GM18868 (cell line): ENCODE measurements at regions not wholly inside any gene's neighbourhood (a gene's known extent, or its start where the extent isn't known, plus 50 kb on each side); places are given as distances from the start of the nearest gene placed in this dataset.

Experiments
- ATAC-seq: cut with Tn5 transposase; IDR thresholded peaks from one replicate; pipeline ENCODE4 v1.9.1; 2021; ENCODE audit warnings: mild to moderate bottlenecking, moderate library complexity; ENCODE audit not compliant: unreplicated experiment

DNA sequence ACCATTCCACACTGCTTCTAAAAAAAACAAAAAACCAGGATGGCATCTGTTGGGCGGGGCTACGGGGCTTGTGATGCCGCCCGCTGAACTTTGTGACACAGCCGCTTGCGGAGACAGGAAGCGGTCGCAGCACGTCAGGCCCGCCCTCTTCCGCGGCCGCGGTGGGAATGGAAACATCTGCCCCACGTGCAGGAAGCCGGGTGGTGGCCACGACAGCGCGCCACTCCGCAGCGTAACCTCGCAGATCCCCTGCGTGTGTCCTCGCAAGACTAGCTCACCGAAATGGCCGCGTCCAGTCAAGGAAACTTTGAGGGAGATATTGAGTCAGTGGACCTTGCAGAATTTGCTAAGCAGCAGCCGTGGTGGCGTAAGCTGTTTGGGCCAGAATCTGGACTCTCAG is 168.5 kb downstream of the SUCLG1 start:
- ATAC-seq = no peak

DNA sequence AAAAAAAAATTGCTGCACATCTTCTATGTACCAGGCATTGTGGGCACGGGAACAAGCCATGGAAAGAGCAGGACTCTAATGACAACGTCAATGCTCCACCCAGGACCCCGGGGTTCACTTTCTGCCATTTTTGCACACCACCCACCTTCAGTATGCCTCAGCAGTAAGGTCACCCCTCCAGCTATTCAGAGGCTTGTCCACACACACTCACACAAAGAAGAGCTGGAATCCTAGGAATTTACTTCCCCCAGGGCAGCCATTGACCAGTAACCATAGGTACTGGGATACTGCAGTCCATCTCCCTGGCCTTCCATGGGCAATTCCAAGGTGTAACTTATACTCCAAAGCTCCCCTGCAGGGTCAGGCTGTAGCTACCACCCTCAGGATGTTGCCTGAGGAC is 170.8 kb downstream of the SUCLG1 start:
- ATAC-seq = no peak

DNA sequence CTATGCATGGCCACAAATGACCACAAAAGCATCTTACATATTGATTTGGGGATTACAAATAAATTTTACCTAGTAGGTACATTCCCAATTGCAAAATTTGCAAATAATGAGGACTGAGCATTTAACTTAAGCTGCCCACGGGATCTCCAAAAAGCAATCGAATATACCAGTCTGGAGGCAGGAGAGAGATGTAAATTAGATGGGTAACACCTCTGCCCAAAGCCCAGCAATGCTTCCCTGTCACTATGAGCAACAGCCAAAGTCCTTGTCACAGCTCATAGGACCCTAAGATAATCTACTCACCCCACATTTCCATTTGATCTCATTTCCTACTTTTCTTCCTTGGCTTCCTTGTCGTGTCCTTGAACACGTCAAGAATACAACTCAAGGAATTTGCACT is 172.2 kb downstream of the SUCLG1 start:
- ATAC-seq = no peak

DNA sequence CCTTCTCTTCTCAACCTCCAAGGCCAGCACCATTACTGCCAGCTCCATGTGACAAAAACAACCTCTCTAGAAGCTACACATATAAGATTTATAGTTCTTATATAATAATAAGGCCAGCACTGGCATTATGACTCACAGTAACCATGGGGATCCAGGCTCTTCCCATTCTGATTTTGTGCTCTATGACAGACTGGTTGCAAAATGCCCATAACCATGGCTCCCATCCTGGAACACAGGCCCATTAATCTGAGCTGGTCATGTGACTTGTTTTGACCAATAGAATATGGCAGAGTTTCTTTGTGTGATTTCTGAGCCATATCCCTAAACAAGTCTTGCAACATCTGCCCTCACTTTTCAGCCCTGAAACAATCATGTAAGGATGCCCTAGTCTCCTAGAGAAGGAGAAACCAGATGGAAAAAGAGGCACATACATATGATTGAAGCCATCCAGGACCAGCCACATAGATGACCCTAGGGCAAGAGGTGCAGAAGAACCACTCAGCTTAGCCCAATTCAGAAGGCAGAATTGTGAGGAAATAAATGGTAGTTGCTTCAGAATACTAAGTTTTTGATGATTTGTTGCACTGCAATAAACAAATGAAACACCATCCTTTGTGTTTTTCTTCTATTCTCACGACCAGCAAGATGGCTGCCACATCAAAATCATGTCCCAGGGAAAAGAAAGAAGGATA is 173.9 kb downstream of the SUCLG1 start:
- no peak for ATAC-seq

DNA sequence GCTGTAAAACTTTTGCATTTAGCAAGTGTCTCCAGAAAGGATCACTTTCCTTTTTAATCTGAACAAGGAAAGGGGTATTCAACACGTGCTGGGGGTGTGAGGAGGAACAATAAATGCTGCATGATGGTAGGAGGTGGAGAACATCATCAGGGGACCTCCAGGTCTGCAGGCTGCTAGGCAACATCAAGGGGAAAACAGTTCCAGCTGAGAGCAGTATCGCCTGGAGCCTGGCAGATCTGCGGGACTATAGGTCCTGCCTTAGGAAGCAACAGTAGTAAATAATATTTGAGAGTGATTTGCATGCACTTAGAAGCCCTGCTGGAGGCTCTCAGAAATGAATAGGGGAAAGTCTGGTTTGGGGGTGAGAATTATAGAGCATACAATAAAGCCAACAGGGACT is 175.6 kb downstream of the SUCLG1 start:
- no peak for ATAC-seq

DNA sequence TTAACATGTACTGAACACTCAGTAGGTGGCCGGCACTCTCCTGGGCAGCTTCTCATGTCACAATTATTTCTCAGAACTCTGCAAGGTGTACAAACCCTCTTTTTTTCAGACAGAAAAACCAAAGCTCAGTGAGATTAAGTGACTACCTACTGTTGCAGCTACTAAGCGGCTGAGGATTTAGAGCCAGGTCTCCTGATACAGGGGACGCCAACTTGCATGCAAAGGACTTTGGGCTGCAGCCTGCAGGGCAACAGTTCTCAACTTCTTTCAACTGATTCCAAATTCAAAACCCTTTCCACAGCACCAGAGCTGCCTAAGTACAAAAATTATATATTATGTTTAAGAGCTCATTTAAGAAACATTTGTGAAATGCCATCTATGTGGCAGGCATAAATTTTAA is 177.6 kb downstream of the SUCLG1 start:
- ATAC-seq = no peak

DNA sequence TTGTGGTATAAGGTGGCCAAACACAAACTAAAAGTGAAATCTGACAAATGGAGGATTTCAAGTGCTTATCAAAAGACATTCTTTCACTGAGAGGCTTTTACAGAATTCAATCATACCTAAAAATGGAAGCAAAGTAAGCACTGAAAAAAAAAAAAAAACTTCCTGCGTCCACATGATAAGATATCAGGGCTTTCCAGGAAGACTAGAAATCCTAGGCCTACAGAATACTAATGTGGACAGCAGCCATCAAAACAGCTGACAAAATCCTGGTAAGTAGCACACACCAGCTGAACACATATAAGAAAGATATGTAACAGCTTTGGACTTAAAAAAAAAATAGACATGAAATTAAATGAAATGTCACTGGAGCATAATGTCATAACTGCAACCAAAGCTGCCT is 178.2 kb downstream of the SUCLG1 start:
- no peak for ATAC-seq

DNA sequence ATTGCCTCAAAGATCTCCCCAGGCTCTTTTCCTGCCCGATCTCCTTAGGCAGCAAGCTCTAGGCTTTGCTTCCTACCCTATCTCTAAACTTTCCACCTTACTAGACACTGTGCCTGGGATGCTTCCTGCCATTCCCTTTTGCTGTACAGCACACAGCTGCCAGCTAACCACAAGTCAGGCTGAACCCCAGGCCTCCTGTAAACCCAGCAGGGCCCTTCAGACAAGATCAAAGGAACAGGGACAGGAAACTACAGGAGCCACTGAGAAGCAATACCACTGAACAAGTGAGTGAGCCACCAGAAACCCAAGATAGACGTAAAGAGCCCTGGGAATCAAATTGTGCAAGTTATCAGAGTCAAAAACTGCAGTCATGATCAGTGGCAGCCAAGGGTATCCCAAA is 180.7 kb downstream of the SUCLG1 start:
- ATAC-seq = no peak

DNA sequence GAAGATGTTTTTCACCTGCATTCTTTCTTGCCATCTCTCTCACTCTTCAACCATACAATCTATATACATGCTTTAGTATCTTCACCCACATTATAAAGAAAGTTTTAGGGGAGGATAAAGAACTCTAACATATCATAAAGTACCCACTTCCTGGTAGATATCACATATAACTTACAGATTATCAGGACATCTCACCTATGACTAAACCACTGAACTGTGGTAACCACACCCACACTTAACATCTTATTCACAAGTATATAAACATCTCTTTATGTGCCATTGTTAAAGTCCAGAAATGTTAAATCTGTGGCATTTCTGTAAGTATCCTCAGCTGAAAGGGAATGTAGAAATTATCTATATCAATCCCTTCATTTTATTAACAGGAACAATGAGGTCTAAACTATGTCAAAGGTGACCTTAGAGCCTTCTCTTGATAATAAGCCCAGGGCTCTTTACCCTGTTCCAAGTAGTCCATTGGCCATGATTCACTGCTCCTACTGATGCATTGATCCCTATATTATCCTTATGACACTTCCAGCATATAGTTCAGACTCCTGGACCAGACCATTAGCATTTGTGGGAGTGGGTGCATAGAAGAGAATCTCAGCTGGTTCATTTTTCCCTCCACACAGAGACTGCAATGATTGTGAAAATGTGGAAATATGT is 182.4 kb downstream of the SUCLG1 start:
- no peak for ATAC-seq

DNA sequence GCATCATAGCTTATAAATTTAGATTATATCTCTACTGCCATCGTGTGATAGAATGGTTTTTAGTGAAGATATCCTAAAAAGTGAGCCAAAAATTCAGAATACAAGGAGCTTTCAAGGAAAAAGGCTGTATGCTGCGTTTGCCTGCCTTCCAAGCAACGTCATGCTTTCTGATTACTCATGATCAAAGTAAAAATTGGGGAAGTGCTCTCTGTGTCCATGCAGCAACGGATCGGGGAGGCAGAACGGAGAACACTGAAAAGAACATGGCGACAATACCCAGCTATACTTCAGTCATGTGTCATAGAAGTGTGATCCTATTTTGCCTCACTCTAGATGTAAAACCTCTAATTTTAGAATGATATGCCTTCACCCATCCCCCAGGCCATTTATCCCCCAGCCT is 185.7 kb downstream of the SUCLG1 start:
- ATAC-seq = no peak

DNA sequence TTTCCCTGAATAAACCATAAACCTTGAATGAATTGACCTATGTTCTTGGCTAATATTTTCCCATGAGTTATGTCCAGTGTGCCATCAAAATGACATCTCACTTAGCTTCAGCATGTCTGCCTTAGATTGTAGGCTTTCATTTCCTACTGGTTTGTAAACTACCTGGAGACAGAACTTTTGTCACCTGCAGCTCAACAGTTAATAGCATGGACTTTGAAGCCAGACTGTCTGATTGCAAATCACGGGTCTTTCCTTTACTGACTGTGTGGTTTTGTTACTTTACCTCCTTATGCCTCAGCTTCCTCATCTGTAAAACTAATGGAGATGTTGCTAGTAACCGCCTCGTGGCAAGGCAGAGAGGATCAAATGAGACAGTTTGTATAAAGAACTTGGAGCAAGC is 187.1 kb downstream of the SUCLG1 start:
- no peak for ATAC-seq

DNA sequence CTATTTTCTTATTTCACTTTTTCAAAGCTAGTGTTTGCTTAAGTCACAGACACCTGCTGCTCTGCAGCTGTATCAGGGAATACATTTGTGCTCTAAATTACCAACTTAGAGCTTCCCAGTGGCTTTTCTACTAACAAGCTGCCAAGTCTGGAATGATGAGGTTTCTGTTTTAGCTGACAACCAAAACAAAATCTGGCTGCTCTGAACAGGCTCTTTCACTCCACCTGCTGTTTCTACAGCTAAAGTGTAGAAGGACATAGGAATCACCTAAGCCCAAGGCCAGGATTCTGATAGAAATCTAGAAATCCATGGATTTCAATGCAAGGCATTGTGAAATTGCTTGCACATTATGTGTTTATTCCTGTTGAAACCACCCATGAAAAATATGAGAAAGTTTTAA is 201.2 kb downstream of the SUCLG1 start:
- ATAC-seq = no peak

DNA sequence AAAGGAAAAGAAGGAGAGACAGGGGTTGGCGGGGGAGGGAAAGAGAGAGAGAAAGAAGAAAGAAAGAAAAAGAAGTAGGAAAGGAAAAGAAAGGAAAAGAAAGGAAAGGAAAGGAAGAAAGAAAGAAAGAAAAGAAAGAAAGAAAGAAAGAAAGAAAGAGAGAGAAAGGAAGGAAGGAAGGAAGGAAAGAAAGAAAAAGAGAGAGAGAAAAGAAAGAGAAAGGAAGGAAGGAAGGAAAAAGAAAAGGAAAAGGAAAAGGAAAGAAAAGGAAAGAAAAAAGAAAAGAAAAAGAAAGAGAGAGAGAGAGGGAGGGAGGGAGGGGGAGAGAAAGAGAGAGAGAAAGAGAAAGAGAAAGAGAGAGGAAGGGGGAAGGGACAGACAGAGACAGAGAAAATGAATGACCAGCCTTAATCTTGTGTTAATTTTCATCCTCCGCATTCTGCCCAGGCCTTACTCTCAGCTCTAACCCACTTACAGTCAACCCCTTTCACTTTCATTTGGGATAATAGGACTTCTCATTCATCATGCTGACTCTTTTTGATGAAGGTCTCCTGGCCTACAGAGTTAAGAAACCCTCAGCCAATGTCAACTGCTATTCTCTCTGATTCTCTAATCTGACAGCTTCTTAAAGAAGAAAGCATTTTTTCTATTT is 207.3 kb downstream of the SUCLG1 start:
- ATAC-seq = no peak

DNA sequence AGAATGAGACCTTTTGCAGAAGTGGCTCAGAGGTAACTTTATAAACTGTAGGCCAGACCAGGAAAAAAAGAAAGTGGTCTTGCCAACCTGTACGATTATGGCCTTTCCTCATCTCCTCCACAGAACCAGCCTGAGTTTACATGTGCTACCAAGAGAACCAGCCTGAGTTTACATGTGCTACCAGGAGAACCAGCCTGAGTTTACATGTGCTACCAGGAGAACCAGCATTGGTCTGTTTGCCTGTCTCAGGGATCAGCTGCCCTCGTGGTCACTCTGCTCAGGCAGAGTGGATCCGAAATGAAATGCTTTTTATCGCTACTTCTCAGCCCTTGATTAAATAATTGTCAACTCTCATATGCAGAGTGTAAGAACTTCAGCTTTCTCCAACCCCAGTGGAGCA is 209.9 kb downstream of the SUCLG1 start:
- no peak for ATAC-seq

DNA sequence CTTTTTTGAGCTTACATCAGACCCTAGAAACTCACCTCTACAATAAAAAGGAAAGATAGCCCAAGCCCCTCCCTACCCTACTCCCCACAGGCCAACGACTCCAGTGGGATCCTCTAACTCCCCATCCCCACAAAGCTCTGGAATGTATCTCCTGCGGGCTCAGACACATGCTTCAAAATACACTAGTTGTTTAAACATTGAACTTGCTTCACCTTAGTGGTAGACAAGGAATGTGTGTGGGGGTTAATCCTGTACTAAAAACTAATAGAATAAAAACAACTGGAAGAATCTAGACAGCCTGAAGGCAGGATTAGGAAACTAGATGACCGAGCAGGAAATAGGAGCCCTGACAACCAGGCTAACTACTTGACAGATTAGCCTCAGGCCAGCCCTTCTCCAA is 211.5 kb downstream of the SUCLG1 start:
- ATAC-seq = no peak

DNA sequence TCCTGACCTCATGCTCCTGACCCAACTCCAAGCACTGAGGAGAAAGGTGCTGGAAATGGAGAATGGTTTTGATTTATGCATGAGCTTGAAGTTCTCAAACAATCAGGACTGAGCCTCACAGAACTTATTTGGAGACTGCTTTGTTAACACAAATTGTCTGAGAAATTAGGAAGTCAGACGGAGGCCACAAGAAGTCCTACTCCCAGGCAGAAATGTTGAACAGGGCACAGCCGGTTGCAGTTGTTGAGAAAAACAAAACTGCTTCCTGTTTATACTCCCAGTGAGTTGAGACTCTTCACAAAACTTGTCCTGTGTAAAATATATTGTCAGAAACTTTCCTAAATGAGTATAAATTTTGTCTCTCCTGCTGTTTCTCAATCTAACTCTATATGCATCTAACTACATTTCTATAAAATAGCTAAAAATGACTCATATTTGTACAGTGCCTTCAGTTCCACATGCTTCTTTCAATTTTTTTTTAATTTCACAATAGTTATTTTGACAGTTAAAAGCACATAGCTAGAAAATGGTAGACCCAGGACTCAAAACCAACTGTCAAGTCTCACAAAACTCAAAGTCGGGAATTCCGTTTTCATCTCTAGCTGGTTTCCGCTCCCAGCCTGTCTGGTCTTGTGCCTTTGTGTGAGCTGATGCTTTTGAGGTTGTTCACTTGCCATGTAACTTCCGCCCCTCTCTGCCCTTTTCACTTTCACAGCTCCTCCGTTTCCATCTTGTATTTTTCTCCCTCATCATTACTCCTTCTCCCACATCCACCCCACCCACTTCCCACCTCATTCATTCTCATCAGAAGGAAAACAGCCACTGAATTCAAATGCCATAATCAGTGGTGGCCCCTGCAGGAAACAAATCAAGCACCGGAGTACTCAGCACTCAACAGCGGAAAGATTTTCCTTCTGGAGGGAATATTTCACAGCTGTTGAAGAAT is 215.0 kb downstream of the SUCLG1 start:
- ATAC-seq = no peak

DNA sequence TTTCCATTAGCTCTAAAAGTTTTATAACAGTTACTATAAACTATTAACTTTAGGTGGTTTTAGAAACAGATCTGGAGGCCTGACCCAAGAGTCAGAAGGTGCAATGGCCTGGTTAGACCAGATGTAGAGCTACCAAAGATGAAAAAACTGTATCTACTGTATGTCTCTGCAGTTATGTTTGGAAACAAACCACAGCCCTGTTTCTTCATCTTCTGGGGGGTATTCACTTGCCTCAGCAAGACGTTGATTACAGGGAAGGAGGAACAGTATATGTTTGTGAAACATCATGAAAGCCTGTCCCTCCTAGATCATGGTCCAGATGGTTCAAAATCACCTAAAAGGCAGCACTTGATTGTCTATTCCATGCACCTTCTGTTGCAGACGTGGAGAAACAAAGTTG is 220.2 kb downstream of the SUCLG1 start:
- ATAC-seq = no peak

DNA sequence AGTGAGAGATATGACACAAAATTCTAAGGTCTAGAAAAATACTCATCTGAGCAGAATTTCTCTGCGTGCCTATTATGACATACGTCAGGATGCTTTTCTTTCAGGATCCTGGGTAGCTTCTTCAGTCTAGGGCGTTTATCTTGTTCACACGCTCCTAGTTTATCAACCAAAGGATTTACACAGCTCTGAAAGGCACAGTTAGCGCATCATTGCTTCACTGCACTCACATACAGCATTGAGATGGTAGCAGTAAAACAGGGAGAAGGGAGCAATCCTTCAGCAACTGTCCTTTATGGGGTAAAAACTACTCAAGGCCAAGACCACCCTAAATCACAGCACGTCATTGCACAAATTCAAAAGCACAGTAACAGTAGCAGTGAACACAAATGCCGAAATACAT is 222.8 kb downstream of the SUCLG1 start:
- ATAC-seq = no peak

DNA sequence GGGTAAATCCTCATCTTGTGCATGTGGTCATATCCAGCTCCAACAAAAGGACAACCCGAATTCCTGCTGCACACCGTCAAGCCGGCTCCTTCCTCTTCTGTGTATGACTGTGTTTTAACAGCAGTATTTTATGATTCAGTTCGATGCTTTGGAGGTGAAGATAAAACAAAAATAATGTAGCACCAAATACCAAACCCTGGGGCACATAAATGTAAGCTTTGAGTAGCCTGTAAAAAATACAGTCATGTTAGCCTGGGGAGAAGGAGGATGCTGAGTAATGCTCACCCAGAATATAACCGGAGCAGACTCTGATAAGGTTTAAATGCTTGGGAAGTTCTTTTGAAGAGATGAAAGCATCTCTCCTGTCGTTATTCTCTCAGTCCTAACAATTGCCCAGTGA is 225.0 kb downstream of the SUCLG1 start:
- no peak for ATAC-seq

DNA sequence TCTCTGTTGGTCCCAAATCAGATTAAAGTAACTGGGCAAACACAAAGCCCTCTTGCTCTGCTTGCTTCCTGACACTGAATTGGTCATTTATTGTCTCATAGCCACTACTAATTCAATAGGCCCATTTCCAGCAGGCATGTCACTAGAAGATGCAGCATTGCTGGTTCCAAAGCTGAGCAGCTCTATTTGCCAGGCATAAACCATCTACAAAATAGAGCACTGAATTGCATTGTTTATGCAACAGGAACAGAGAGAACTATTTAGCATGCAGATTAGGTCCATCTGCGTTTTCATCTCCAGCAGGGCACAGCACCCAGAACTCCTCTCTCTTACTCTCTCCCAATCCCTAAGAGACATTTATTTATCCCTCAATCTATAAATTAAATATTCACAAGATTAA is 227.6 kb downstream of the SUCLG1 start:
- ATAC-seq = no peak

DNA sequence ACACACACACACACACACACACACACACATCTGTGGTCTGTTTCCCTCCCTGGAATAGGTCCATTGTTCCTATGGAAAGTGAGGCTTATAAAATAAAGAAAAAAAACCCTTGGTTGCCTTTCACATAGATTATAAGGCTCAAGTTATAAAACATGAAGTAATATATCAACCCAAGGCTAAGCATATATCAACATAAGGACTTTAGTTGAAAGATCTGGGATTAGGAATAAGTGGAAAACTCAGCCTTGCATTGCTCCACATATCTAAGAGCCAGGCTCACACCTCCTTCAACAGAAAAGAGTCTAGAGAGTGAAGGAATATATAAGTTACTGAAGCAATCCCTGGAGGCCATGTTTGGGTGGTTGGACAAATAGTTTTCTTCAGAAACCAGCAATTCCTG is 235.0 kb downstream of the SUCLG1 start:
- no peak for ATAC-seq
